B cell (primary cell): ENCODE measurements at regions not wholly inside any gene's neighbourhood (a gene's known extent, or its start where the extent isn't known, plus 50 kb on each side); places are given as distances from the start of the nearest gene placed in this dataset.

ENCODE experiments used
- EZH2 ChIP-seq: IDR thresholded peaks from 2 replicates; pipeline ENCODE4 v1.6.1; 2012; ENCODE audit warnings: borderline replicate concordance, low read depth, mild to moderate bottlenecking, moderate library complexity, low read length; ENCODE audit not compliant: insufficient read depth, poor library complexity, severe bottlenecking
- TF ChIP-seq, protein P1 (sequence below): fragments of 200-600 bp; IDR thresholded peaks from one replicate; pipeline ENCODE4 v1.8.0; 2022; ENCODE audit warnings: antibody characterized with exemption, mild to moderate bottlenecking

DNA sequence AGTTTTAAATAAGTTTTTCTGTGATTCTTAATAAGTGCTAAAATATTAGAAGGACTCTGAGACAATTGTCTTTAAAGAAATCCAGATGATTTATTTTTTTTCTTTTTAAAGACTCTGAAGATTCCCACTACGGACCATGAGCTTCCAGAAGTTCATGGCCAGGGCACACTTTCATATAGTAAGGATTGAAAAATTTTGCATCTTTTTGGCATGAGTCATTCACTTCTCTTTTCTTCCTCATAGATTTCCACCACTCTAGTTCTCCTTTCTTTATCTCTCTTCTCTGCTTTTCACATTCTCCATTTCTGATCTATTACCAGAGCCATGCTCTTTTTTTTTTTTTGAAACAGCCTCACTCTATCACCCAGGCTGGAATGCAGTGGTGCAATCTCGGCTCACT lies 385.8 kb downstream of the FLRT2 start:
- TF ChIP-seq, protein P1, sequence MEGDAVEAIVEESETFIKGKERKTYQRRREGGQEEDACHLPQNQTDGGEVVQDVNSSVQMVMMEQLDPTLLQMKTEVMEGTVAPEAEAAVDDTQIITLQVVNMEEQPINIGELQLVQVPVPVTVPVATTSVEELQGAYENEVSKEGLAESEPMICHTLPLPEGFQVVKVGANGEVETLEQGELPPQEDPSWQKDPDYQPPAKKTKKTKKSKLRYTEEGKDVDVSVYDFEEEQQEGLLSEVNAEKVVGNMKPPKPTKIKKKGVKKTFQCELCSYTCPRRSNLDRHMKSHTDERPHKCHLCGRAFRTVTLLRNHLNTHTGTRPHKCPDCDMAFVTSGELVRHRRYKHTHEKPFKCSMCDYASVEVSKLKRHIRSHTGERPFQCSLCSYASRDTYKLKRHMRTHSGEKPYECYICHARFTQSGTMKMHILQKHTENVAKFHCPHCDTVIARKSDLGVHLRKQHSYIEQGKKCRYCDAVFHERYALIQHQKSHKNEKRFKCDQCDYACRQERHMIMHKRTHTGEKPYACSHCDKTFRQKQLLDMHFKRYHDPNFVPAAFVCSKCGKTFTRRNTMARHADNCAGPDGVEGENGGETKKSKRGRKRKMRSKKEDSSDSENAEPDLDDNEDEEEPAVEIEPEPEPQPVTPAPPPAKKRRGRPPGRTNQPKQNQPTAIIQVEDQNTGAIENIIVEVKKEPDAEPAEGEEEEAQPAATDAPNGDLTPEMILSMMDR = no peak
- TF ChIP-seq EZH2 = no peak
